H9 (cell line): ENCODE measurements at regions not wholly inside any gene's neighbourhood (a gene's known extent, or its start where the extent isn't known, plus 50 kb on each side); places are given as distances from the start of the nearest gene placed in this dataset.

Experiments
- DNase-seq: peaks from one replicate; pipeline ENCODE4 v3.0.0-alpha.2; 2017
- H2AFZ ChIP-seq: one replicate; pipeline ENCODE4 v1.6.1; 2013; ENCODE audit warnings: mild to moderate bottlenecking, low read length, control low read depth, moderate library complexity
- H2AK5ac ChIP-seq: 2 replicates; pipeline ENCODE4 v1.6.1; 2013; ENCODE audit warnings: low read length, control low read depth, mixed read lengths; ENCODE audit not compliant: insufficient read length
- H2BK120ac ChIP-seq: one replicate; pipeline ENCODE4 v1.6.1; 2013; ENCODE audit warnings: low read depth, mild to moderate bottlenecking, low read length, control low read depth, inconsistent platforms; ENCODE audit not compliant: poor library complexity, severe bottlenecking
- H2BK12ac ChIP-seq: 2 replicates; pipeline ENCODE4 v1.6.1; 2013; ENCODE audit warnings: low read length, control low read depth, mixed read lengths, low read depth; ENCODE audit not compliant: insufficient read length
- H2BK15ac ChIP-seq: 2 replicates; pipeline ENCODE4 v1.6.1; 2013; ENCODE audit warnings: low read depth, low read length, control low read depth
- H2BK20ac ChIP-seq: one replicate; pipeline ENCODE4 v1.6.1; 2013; ENCODE audit warnings: low read depth, mild to moderate bottlenecking, low read length, control low read depth, inconsistent platforms; ENCODE audit not compliant: poor library complexity, severe bottlenecking
- H2BK5ac ChIP-seq: 2 replicates; pipeline ENCODE4 v1.6.1; 2013; ENCODE audit warnings: low read length, control low read depth, mixed read lengths; ENCODE audit not compliant: insufficient read length
- H3K14ac ChIP-seq: 2 replicates; pipeline ENCODE4 v1.6.1; 2013; ENCODE audit warnings: low read length, control low read depth; ENCODE audit not compliant: insufficient read depth
- H3K18ac ChIP-seq: 2 replicates; pipeline ENCODE4 v1.6.1; 2013; ENCODE audit warnings: low read depth, mild to moderate bottlenecking, mixed read lengths, low read length, control low read depth; ENCODE audit not compliant: insufficient read length
- H3K23ac ChIP-seq: 2 replicates; pipeline ENCODE4 v1.6.1; 2013; ENCODE audit warnings: low read length, control low read depth, mixed read lengths, low read depth; ENCODE audit not compliant: insufficient read length
- H3K23me2 ChIP-seq: 2 replicates; pipeline ENCODE4 v1.6.1; 2013; ENCODE audit warnings: low read depth, mild to moderate bottlenecking, mixed read lengths, low read length, control low read depth; ENCODE audit not compliant: insufficient read length, poor library complexity, severe bottlenecking
- H3K27ac ChIP-seq: 2 replicates; pipeline ENCODE4 v1.5.1; 2013; ENCODE audit warnings: low read length, control low read depth, mixed read lengths, low read depth; ENCODE audit not compliant: insufficient read length
- H3K27me3 ChIP-seq: 2 replicates; pipeline ENCODE4 v1.6.1; 2013; ENCODE audit warnings: low read length, control low read depth, inconsistent platforms; ENCODE audit not compliant: insufficient read depth
- H3K4ac ChIP-seq: 2 replicates; pipeline ENCODE4 v1.6.1; 2013; ENCODE audit warnings: low read depth, mild to moderate bottlenecking, control low read depth, inconsistent platforms, low read length, moderate library complexity
- H3K4me1 ChIP-seq: 2 replicates; pipeline ENCODE4 v1.6.1; 2013; ENCODE audit warnings: low read length, control low read depth, inconsistent platforms; ENCODE audit not compliant: insufficient read depth
- H3K4me2 ChIP-seq: 2 replicates; pipeline ENCODE4 v1.6.1; 2013; ENCODE audit warnings: low read length, control low read depth, mixed read lengths; ENCODE audit not compliant: insufficient read length, insufficient read depth
- H3K56ac ChIP-seq: 2 replicates; pipeline ENCODE4 v1.6.1; 2013; ENCODE audit warnings: low read depth, mild to moderate bottlenecking, mixed read lengths, low read length, control low read depth; ENCODE audit not compliant: insufficient read length
- H3K79me1 ChIP-seq: 2 replicates; pipeline ENCODE4 v1.6.1; 2013; ENCODE audit warnings: low read depth, mild to moderate bottlenecking, moderate library complexity, low read length, control low read depth, inconsistent platforms; ENCODE audit not compliant: insufficient read depth, poor library complexity, severe bottlenecking
- H3K79me2 ChIP-seq: 2 replicates; pipeline ENCODE4 v1.6.1; 2013; ENCODE audit warnings: low read length, control low read depth, inconsistent platforms; ENCODE audit not compliant: insufficient read depth
- H3K9ac ChIP-seq: 2 replicates; pipeline ENCODE4 v1.6.1; 2013; ENCODE audit warnings: low read length, control low read depth, mixed read lengths; ENCODE audit not compliant: insufficient read length; ENCODE audit errors: extremely low read depth
- H3K9me3 ChIP-seq: one replicate; pipeline ENCODE4 v1.6.1; 2013; ENCODE audit warnings: low read depth, low read length, inconsistent platforms; ENCODE audit not compliant: control insufficient read depth
- H3T11ph ChIP-seq: one replicate; pipeline ENCODE4 v1.6.1; 2013; ENCODE audit warnings: mild to moderate bottlenecking, low read length, control low read depth, inconsistent platforms
- H4K20me1 ChIP-seq: one replicate; pipeline ENCODE4 v1.6.1; 2013; ENCODE audit not compliant: control insufficient read depth, insufficient read length, insufficient read depth
- H4K5ac ChIP-seq: 2 replicates; pipeline ENCODE4 v1.6.1; 2013; ENCODE audit warnings: low read depth, mild to moderate bottlenecking, mixed read lengths, low read length, control low read depth; ENCODE audit not compliant: insufficient read length
- H4K8ac ChIP-seq: replicated peaks from 2 replicates; pipeline ENCODE4 v1.6.1; 2013; ENCODE audit warnings: low read length, control low read depth, mixed read lengths, low read depth; ENCODE audit not compliant: insufficient read length
- H4K91ac ChIP-seq: 2 replicates; pipeline ENCODE4 v1.6.1; 2013; ENCODE audit warnings: low read depth, mild to moderate bottlenecking, moderate library complexity, mixed read lengths, low read length, control low read depth; ENCODE audit not compliant: insufficient read length
- H3K27ac Mint-ChIP-seq, 3 experiments: 2 replicates in 2 of 3; 3 replicates in 1 of 3; pipeline ENCODE4 v1.8.0; 2020 to 2021; ENCODE audit warnings: mixed read lengths in 3 of 3, mild to moderate bottlenecking in 1 of 3, moderate library complexity in 1 of 3
- H3K27me3 Mint-ChIP-seq: 2 replicates; pipeline ENCODE4 v1.8.0; 2021; ENCODE audit warnings: low read depth, mild to moderate bottlenecking, moderate library complexity, mixed read lengths
- H3K36me3 Mint-ChIP-seq, 3 experiments: 2 replicates in 2 of 3; 3 replicates in 1 of 3; pipeline ENCODE4 v1.8.0; 2020 to 2021; ENCODE audit warnings: low read depth in 3 of 3, mixed read lengths in 3 of 3; ENCODE audit not compliant: insufficient read depth in 1 of 3
- H3K4me1 Mint-ChIP-seq, 2 experiments: 2 replicates each; pipeline ENCODE4 v1.8.0; 2020; ENCODE audit warnings: mixed read lengths in 2 of 2
- H3K4me3 Mint-ChIP-seq, 2 experiments: 2 replicates in 1 of 2; 3 replicates in 1 of 2; pipeline ENCODE4 v1.8.0; 2020 to 2021; ENCODE audit warnings: mild to moderate bottlenecking in 2 of 2, mixed read lengths in 2 of 2, moderate library complexity in 1 of 2
- H3K9me3 Mint-ChIP-seq, 2 experiments: 2 replicates in 1 of 2; 3 replicates in 1 of 2; pipeline ENCODE4 v1.8.0; 2020; ENCODE audit warnings: mild to moderate bottlenecking in 2 of 2, mixed read lengths in 2 of 2, moderate library complexity in 1 of 2
- CTCF ChIP-seq: fragments of 200-600 bp; sonication (generic); conservative IDR thresholded peaks from 3 replicates; pipeline ENCODE4 v1.8.0; 2021; ENCODE audit warnings: antibody characterized with exemption, mild to moderate bottlenecking
- WGBS: extraction: QIAGEN DNeasy Blood & Tissue Kit; methylation state at CpG from one replicate; pipeline ENCODE4 v1.1.7; 2013; ENCODE audit warnings: missing lambda C conversion rate, low lambda C conversion rate, mixed read lengths; ENCODE audit not compliant: insufficient read length; ENCODE audit errors: extremely low coverage; 5-methylcytosine and 5-hydroxymethylcytosine counted together

- H3K4me2 ChIP-seq, result no peak overlapping the region
- no peak overlapping the region for H3K14ac ChIP-seq
- no peak overlapping the region for H2AFZ ChIP-seq
- no peak overlapping the region for H3K56ac ChIP-seq
- H2BK120ac ChIP-seq, result no peak overlapping the region
- H3K23ac ChIP-seq, result no peak overlapping the region
- H3K9me3 ChIP-seq, result no peaks in the 10 kb centered on the region
- no peak overlapping the region for H3K9ac ChIP-seq
- Mint-ChIP-seq H3K27ac (no peak overlapping the region), H3K4me1 (peaks cover 44 to 47% of the 10 kb centered on the region in 2 experiments), H3K36me3 (peaks cover 0 to 1% (median 0%) of the 10 kb centered on the region in 3 experiments; a peak in 3 of 7 replicates), H3K4me3 (no peak overlapping the region), H3K9me3 (no peaks in the 10 kb centered on the region), H3K27me3 (no peaks in the 10 kb centered on the region; the same call in 1 of the 2 replicates)
- H2BK15ac ChIP-seq, result no peak overlapping the region
- H2BK5ac ChIP-seq, result no peak overlapping the region
- WGBS, result no CpG with 5 or more reads among the region's 3 CpGs
- DNase-seq, result no peak
- H3K79me1 ChIP-seq, result no peaks in the 10 kb centered on the region
- no peak overlapping the region for H2AK5ac ChIP-seq
- H3K4me1 ChIP-seq, result peaks cover 20% of the 10 kb centered on the region
- H4K5ac ChIP-seq, result no peak overlapping the region
- no peak overlapping the region for H3K27ac ChIP-seq
- no peaks in the 10 kb centered on the region for H4K20me1 ChIP-seq
- H3K18ac ChIP-seq, result no peak overlapping the region
- no peak overlapping the region for H2BK20ac ChIP-seq
- H2BK12ac ChIP-seq, result no peak overlapping the region
- H3K27me3 ChIP-seq, result no peaks in the 10 kb centered on the region
- no peak overlapping the region for H3K4ac ChIP-seq
- no peak overlapping the region for H4K91ac ChIP-seq
- H4K8ac ChIP-seq, result no peak overlapping the region
- H3K79me2 ChIP-seq, result no peaks in the 10 kb centered on the region
- no peaks in the 10 kb centered on the region for H3K23me2 ChIP-seq
- no peak overlapping the region for H3T11ph ChIP-seq
- no peak for TF ChIP-seq CTCF
Measured at GRCh38 chr2:216554286-216554685, 55.6 kb downstream of the RPL37A start.
